Endothelial cell (in vitro differentiated cells): ENCODE measurements at regions not wholly inside any gene's neighbourhood (a gene's known extent, or its start where the extent isn't known, plus 50 kb on each side); places are given as distances from the start of the nearest gene placed in this dataset.

Experiments used
- DNase-seq: peaks from one replicate; pipeline ENCODE4 v3.0.0; 2021; ENCODE audit warnings: low spot score
- H3K27ac Mint-ChIP-seq: one replicate; pipeline ENCODE4 v1.8.0; 2021; ENCODE audit warnings: mixed read lengths, inconsistent platforms; ENCODE audit not compliant: unreplicated experiment
- H3K27me3 Mint-ChIP-seq: one replicate; pipeline ENCODE4 v1.8.0; 2021; ENCODE audit warnings: mild to moderate bottlenecking, moderate library complexity, mixed read lengths, inconsistent platforms; ENCODE audit not compliant: unreplicated experiment
- H3K36me3 Mint-ChIP-seq: one replicate; pipeline ENCODE4 v1.8.0; 2021; ENCODE audit warnings: mild to moderate bottlenecking, low read depth, mixed read lengths, inconsistent platforms; ENCODE audit not compliant: unreplicated experiment
- H3K4me1 Mint-ChIP-seq: one replicate; pipeline ENCODE4 v1.8.0; 2021; ENCODE audit warnings: mild to moderate bottlenecking, mixed read lengths, inconsistent platforms; ENCODE audit not compliant: unreplicated experiment
- H3K4me3 Mint-ChIP-seq: one replicate; pipeline ENCODE4 v1.8.0; 2021; ENCODE audit warnings: mild to moderate bottlenecking, mixed read lengths, inconsistent platforms; ENCODE audit not compliant: unreplicated experiment
- H3K9me3 Mint-ChIP-seq: one replicate; pipeline ENCODE4 v1.8.0; 2021; ENCODE audit warnings: mixed read lengths, inconsistent platforms; ENCODE audit not compliant: unreplicated experiment
- TF ChIP-seq, protein P1 (sequence below): fragments of 200-600 bp; sonication (generic); IDR thresholded peaks from one replicate; pipeline ENCODE4 v1.5.0; 2021; ENCODE audit warnings: antibody characterized with exemption; ENCODE audit not compliant: unreplicated experiment

DNA sequence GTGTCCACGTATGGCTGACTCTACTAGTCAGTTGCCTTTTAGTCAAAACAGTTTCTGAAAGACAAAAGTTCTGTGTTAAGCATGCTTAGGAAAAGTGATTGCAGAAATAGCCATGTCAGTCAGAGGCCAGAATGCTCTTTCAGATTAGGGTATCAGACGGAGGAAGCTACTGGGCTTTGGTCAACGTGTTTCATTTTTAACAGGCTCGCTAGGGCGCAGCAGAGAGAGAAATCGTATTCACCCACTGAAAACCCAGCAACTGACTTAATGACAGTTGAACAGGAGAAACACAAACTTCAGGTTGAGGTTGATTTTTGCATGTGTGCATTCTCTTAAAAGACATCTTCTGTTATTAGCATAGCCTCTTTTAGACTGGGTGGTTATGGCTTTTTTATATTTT, 322.6 kb upstream of the KIAA1217 start:
- Mint-ChIP-seq H3K27ac (no peak overlapping the region), H3K4me1 (no peaks in the 10 kb centered on the region), H3K27me3 (no peaks in the 10 kb centered on the region), H3K4me3 (no peak overlapping the region), H3K9me3 (no peaks in the 10 kb centered on the region), H3K36me3 (no peaks in the 10 kb centered on the region)
- TF ChIP-seq, protein P1, sequence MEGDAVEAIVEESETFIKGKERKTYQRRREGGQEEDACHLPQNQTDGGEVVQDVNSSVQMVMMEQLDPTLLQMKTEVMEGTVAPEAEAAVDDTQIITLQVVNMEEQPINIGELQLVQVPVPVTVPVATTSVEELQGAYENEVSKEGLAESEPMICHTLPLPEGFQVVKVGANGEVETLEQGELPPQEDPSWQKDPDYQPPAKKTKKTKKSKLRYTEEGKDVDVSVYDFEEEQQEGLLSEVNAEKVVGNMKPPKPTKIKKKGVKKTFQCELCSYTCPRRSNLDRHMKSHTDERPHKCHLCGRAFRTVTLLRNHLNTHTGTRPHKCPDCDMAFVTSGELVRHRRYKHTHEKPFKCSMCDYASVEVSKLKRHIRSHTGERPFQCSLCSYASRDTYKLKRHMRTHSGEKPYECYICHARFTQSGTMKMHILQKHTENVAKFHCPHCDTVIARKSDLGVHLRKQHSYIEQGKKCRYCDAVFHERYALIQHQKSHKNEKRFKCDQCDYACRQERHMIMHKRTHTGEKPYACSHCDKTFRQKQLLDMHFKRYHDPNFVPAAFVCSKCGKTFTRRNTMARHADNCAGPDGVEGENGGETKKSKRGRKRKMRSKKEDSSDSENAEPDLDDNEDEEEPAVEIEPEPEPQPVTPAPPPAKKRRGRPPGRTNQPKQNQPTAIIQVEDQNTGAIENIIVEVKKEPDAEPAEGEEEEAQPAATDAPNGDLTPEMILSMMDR = no peak
- DNase-seq = peak; percentile 5

DNA sequence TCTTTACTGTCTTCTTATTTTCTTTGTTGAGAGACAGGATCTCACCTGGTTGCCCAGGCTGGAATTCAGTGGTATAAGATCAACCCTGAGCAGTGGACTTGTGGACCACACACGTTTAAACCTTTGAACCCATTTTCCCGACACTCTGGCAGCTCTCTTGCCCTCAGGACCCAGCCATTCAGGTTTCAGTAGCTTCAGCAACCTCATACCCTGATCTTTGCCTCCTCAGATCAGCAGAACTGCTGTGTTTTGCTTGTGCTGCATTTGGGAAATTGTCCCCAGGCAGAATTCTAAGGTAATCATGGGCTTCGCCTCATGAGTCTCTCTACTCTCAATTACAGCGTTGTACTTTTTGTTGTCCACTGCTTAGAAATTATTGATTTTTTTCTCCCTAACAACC, 317.6 kb upstream of the KIAA1217 start:
- TF ChIP-seq, protein P1 = no peak
- H3K27ac Mint-ChIP-seq = no peak overlapping the region
- H3K4me3 Mint-ChIP-seq = no peak overlapping the region
- H3K27me3 Mint-ChIP-seq = no peaks in the 10 kb centered on the region
- no peaks in the 10 kb centered on the region for H3K9me3 Mint-ChIP-seq
- no peak for DNase-seq
- H3K4me1 Mint-ChIP-seq = no peaks in the 10 kb centered on the region
- H3K36me3 Mint-ChIP-seq = no peaks in the 10 kb centered on the region

DNA sequence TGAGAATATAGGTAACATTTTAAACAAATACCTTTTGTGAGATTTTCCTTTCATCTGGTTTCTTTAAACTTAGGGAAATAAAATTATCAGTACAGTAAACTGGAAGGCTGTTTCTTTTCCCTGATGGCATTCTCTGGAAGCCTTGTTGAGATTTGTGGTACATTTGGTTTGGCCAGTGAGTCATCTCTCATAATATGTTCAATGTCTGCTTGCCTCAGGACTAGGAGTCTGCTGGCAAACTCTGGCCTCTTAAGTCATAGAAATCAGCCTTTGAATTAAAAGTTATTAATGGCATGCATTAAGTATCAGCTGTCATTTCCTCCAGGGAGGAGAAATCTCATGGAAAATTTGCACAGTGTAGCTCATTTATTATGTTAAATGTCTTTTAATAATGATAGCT, 316.6 kb upstream of the KIAA1217 start:
- TF ChIP-seq, protein P1 = no peak
- no peaks in the 10 kb centered on the region for H3K4me1 Mint-ChIP-seq
- no peaks in the 10 kb centered on the region for H3K27me3 Mint-ChIP-seq
- DNase-seq = no peak
- H3K27ac Mint-ChIP-seq = no peak overlapping the region
- no peaks in the 10 kb centered on the region for H3K9me3 Mint-ChIP-seq
- H3K36me3 Mint-ChIP-seq = no peaks in the 10 kb centered on the region
- no peak overlapping the region for H3K4me3 Mint-ChIP-seq

DNA sequence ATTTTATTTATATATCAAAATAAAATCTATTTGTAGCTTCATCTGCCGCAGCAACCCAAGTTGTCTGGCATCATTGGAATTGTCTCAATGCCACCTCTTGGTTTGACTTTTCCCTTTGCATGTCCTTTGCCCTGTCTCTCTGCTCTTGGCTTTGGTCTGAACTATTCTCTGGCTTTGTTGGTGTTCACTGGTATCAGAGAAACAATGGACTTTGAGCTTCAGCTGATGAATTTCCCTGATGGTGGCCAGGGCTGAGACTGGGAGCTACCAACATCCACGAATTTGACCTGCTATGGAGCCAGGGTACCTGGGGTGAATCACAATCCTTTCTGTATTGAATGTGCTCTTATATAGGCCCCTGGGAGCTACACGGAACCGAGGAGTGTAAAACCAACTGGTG, 311.7 kb upstream of the KIAA1217 start:
- TF ChIP-seq, protein P1 = no peak
- H3K4me1 Mint-ChIP-seq = no peaks in the 10 kb centered on the region
- H3K27ac Mint-ChIP-seq = no peak overlapping the region
- no peak for DNase-seq
- H3K4me3 Mint-ChIP-seq = no peak overlapping the region
- no peaks in the 10 kb centered on the region for H3K9me3 Mint-ChIP-seq
- H3K27me3 Mint-ChIP-seq = no peaks in the 10 kb centered on the region
- H3K36me3 Mint-ChIP-seq = no peaks in the 10 kb centered on the region

DNA sequence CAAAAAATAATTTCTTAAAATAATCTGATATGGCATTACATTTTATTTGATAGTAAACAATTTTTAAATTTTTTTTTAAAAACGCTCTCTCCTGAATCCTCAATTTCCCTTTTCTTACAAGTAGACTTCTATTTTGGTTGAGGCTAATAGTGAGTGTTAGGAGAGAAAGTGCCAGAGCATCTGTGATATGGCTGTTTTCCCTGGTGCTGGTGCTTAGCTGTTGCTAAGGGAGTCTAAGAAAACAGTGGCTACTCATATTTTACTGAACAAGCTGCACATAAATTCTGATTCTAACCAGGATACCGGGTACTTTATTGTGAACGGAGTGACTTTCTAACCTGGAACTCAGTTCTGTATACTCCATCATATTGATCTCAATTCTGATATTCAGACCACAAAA, 311.1 kb upstream of the KIAA1217 start:
- Mint-ChIP-seq H3K27ac (no peak overlapping the region), H3K9me3 (no peaks in the 10 kb centered on the region), H3K36me3 (no peaks in the 10 kb centered on the region), H3K27me3 (no peaks in the 10 kb centered on the region), H3K4me3 (no peak overlapping the region), H3K4me1 (no peaks in the 10 kb centered on the region)
- TF ChIP-seq, protein P1 = no peak
- DNase-seq = no peak
